ENCODE measurements at regions not wholly inside any gene's neighbourhood (a gene's known extent, or its start where the extent isn't known, plus 50 kb on each side); places are given as distances from the start of the nearest gene placed in this dataset.

DNA sequence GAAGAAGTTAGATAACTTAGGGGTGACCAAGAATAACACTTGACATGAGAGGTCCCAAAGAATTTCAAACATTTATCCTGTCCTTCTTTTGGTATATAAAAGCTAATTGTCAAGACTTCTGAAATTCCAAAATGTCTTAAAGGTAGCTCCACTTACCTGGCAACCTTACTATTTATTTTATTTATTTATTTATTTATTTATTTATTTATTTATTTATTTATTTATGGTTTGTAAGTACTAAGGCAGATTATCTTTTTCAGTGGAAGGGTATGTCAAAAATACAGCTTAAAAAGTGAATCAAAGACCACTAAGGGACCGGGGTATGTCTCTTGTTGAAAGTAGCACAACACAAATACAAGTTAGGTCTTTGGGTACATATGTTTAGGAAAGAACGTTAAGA is 620.8 kb upstream of the B3GALT2 start:
- TF ChIP-seq, protein P1, sequence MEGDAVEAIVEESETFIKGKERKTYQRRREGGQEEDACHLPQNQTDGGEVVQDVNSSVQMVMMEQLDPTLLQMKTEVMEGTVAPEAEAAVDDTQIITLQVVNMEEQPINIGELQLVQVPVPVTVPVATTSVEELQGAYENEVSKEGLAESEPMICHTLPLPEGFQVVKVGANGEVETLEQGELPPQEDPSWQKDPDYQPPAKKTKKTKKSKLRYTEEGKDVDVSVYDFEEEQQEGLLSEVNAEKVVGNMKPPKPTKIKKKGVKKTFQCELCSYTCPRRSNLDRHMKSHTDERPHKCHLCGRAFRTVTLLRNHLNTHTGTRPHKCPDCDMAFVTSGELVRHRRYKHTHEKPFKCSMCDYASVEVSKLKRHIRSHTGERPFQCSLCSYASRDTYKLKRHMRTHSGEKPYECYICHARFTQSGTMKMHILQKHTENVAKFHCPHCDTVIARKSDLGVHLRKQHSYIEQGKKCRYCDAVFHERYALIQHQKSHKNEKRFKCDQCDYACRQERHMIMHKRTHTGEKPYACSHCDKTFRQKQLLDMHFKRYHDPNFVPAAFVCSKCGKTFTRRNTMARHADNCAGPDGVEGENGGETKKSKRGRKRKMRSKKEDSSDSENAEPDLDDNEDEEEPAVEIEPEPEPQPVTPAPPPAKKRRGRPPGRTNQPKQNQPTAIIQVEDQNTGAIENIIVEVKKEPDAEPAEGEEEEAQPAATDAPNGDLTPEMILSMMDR (IDR thresholded peaks at IDR 0.05), result no peak
- no peak for TF ChIP-seq POLR2A (IDR thresholded peaks at IDR 0.05)

All from thyroid gland (tissue), 4 donors.